Psoas muscle (tissue), 7 donors: ENCODE measurements at regions not wholly inside any gene's neighbourhood (a gene's known extent, or its start where the extent isn't known, plus 50 kb on each side); places are given as distances from the start of the nearest gene placed in this dataset.
A peak's percentile ranks its signal among the peaks of the same experiment; 100 is the strongest.

Experiments used
- ATAC-seq, 4 donors: fragments of 200-7000 bp; cut with Tn5 transposase; one replicate each; pipeline ENCODE4 v1.9.1; 2020; ENCODE audit warnings: moderate library complexity in 3 of 4, mild to moderate bottlenecking in 2 of 4
- DNase-seq, 2 donors: peaks; one replicate each; pipeline ENCODE4 v3.0.0-alpha.2; 2020
- H3K27ac ChIP-seq: fragments of 200-600 bp; one replicate; pipeline ENCODE4 v1.8.0; 2022
- H3K27me3 ChIP-seq, 3 donors: fragments of 200-600 bp in 1 of 3; one replicate each; pipeline versions ENCODE4 v1.6.1 to v1.8.0; 2013 to 2022; ENCODE audit warnings: low read length in 2 of 3, mild to moderate bottlenecking in 2 of 3, moderate library complexity in 1 of 3; ENCODE audit not compliant: insufficient read depth in 3 of 3
- H3K36me3 ChIP-seq, 2 donors: fragments of 200-600 bp in 1 of 2; one replicate each; pipeline versions ENCODE4 v1.6.1 to v1.8.0; 2013 to 2022; ENCODE audit warnings: low read depth in 1 of 2, mild to moderate bottlenecking in 1 of 2, moderate library complexity in 1 of 2; ENCODE audit not compliant: insufficient read depth in 1 of 2
- H3K4me1 ChIP-seq: fragments of 200-600 bp; one replicate; pipeline ENCODE4 v1.8.0; 2022
- H3K4me3 ChIP-seq: fragments of 200-600 bp; one replicate; pipeline ENCODE4 v1.8.0; 2022; ENCODE audit warnings: mild to moderate bottlenecking
- H3K9me3 ChIP-seq: fragments of 200-600 bp; one replicate; pipeline ENCODE4 v1.8.0; 2022
- CTCF ChIP-seq: fragments of 200-600 bp; IDR thresholded peaks from one replicate; pipeline ENCODE4 v1.8.0; 2022; ENCODE audit warnings: antibody characterized with exemption
- WGBS, 3 donors: extraction: QIAGEN DNeasy Blood & Tissue Kit; methylation state at CpG; one replicate each; pipeline versions ENCODE4 v1.1.6 to v1.1.7; 2013; 5-methylcytosine and 5-hydroxymethylcytosine counted together
- intact Hi-C, 2 donors: fragments of 100-400 bp; cut with DNase I; formaldehyde crosslinking; loops; one replicate each; pipeline versions ENCODE4 v1.11.0 to v1.14.2; 2022
- donor health status: healthy with polysubstance abuse.
- donor health status: DM: no; HTN: no; CAD: no; lungs with moderate emphysema.
- donor health status: Bipolar disorder and iron deficiency.
- donor health status: healthy.
- donor health status: DM: yes; HTN: yes; CAD: no.
- donor health status: DM: no; HTN: no; CAD: no.
- donor health status: DM: yes; HTN: yes; CAD: no.

DNA sequence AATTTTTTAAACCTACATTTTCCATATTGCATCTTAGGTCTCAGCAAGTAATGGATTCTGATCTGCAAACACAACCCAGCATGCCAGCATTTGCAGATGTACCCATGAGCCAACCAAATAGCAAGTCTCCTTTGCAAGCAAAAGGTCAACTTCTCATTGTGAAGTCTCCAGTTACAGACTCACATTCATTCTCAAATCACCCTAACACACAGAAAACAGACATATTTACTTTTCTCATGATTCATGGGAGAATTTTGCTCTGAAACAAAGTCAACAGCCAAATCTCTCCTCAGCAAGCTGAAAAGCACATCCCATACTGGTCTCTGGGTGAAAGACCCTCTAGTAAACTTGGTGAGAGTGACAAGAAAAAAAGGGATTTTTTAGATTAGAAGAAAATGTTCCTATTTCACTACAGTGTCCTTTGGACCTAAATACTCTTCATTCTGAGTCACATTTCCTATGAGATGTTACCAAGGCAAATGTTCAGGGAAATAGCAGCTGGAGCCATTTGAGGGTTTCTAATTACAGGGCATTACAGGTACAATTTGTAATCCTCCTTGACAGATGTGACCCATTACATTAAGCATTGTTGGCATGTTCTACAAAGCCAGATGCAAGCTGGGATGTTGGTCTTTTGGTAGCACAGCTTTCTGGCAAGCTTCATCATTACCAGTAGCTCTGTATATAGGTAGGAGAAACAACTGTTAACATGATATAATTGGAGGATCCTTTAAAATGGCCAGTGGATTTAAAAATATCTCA, 383.3 kb downstream of the SMARCA1 start:
- H3K27ac ChIP-seq, result no peak overlapping the region
- H3K4me1 ChIP-seq, result no peaks in the 10 kb centered on the region
- H3K4me3 ChIP-seq, result no peak overlapping the region
- no peak for DNase-seq
- H3K27me3 ChIP-seq, result no peaks in the 10 kb centered on the region
- peak in 1 of 4 donors; percentile 48 for ATAC-seq
- H3K36me3 ChIP-seq, result no peaks in the 10 kb centered on the region
- no peaks in the 10 kb centered on the region for H3K9me3 ChIP-seq
- TF ChIP-seq CTCF, result no peak
- intact Hi-C loops, result no loop called here

DNA sequence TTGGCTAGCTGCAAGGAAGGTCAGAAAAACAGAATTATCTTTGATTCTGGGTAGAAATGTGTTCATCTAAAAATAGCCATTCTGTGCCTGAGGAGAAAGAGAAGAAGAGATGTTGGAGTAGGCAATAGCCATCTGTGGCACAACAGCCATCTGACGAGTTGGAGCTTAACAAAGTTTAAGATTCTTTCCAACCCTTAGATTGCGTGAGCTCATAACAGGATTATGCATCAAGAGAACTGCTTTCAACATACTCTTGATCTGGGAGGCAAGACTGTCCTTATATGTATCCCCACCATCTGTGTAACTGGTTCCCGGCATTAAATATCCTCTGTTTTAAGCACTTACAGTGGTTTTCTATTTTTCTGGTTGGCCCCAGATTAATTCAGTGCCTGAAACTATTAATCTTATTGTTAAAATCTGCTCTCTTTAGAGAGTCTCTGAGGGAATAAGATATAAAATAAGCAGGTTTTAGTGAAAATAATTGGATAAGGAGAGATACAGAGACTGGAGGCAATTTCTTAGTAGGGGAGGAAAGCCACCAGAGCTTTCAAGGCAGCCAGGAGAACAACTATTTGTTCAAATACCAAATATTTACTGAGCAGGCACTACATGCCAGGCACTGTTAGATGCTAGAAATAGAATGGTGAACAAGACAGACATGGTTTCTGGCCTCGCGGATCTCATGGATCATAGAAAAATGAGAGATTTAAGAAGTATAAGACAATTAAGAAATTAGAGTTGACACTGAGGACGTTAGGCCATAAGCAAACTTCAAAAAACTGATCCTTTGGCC, 398.0 kb downstream of the SMARCA1 start:
- whole genome bisulfite sequencing, 3 donors, result 73 to 76% (median 74%) methylated on average over 5 to 6 of the region's 6 CpGs
- no peak for DNase-seq
- H3K27me3 ChIP-seq, result no peaks in the 10 kb centered on the region
- H3K27ac ChIP-seq, result no peak overlapping the region
- TF ChIP-seq CTCF, result no peak
- no peak overlapping the region for H3K4me3 ChIP-seq
- no peaks in the 10 kb centered on the region for H3K36me3 ChIP-seq
- intact Hi-C loops, result no loop called here
- ATAC-seq, result no peak
- no peaks in the 10 kb centered on the region for H3K9me3 ChIP-seq
- H3K4me1 ChIP-seq, result no peaks in the 10 kb centered on the region

GRCh38 chrX:129123795-129124194, 399.5 kb downstream of the SMARCA1 start:
- no peak for TF ChIP-seq CTCF
- Histone ChIP-seq H3K9me3 (no peaks in the 10 kb centered on the region), H3K4me3 (no peak overlapping the region), H3K36me3 (no peaks in the 10 kb centered on the region), H3K27ac (no peak overlapping the region), H3K27me3 (no peaks in the 10 kb centered on the region), H3K4me1 (no peaks in the 10 kb centered on the region)
- DNase-seq, result no peak
- ATAC-seq, result no peak
- WGBS, 3 donors, result 63 to 81% (median 64%) methylated on average over 6 of the region's 6 CpGs
- intact Hi-C loops, result no loop called here

DNA sequence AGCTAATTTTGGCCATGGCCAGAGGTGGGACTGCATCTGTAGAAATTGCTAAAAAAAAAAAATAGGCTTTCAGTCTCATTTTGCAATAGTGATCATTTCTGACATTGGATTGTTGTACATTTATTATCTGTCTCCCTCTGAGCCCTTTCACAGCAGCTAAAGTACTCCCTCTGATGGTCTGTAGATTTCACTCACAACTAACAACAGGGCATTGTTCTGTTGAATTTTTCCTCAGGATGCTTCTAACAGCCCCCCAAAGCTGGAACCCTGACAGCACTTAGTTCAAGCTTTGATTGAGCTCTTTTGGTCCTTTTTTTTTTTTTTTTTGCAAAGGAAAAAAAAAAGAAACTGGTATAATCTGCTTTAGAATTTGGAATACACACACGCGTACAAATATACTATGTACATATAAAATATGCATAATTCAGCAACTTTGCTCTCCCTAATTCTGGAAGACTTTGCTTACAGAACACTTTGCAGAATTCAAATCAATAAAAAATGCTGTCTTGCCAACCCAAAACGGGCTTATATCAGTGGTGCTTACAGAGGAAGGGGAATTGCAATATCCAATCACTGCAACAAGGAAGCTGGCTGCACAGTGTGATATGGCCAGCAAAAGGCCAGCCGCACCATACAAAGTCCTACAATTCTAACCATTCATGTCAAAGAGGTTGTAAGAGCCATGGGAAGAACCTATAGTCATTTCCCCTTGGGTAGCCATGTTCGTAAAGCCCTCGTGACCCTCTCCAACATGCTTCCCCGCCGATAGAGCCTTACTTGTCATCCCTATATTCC, 406.4 kb downstream of the SMARCA1 start:
- Histone ChIP-seq H3K27me3 (no peaks in the 10 kb centered on the region), H3K4me1 (no peaks in the 10 kb centered on the region), H3K9me3 (no peaks in the 10 kb centered on the region), H3K36me3 (no peaks in the 10 kb centered on the region), H3K4me3 (no peak overlapping the region), H3K27ac (no peak overlapping the region)
- 67 to 75% (median 72%) methylated on average over 8 of the region's 8 CpGs for WGBS, 3 donors
- DNase-seq, result no peak
- no peak for TF ChIP-seq CTCF
- no peak for ATAC-seq
- intact Hi-C loops, result no loop called here
